Retinal pigment epithelial cell (primary cell): ENCODE measurements at regions not wholly inside any gene's neighbourhood (a gene's known extent, or its start where the extent isn't known, plus 50 kb on each side); places are given as distances from the start of the nearest gene placed in this dataset.

Experiments
- DNase-seq: peaks from one replicate; pipeline ENCODE4 v3.0.0-alpha.2; 2010; ENCODE audit warnings: low read depth
- H3K4me3 ChIP-seq: 2 replicates; pipeline ENCODE4 v1.5.1; 2011; ENCODE audit warnings: mild to moderate bottlenecking, low read length, control low read depth, moderate library complexity
- CTCF ChIP-seq: conservative IDR thresholded peaks from 2 replicates; pipeline ENCODE4 v1.5.1; 2011; ENCODE audit warnings: low read depth, low read length, control low read depth, inconsistent platforms

DNA sequence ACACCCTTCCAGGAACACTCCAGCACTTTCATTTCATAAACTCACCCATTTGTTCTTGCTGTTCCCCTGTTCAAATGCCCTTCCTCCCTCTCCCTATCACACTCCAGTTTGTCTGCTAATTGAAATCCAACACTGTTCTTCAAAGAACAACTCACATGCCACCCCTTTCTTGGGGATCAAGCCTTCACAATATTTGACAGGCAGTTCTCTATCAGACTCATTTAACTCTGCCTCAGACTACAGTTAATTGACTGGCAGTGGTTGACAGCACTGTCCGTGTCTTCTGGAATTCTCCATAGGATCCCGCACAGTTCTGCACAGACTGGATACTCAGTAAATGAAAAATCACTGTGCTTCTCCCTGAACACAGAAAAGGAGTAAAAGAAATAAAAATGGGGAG lies 87.8 kb downstream of the PMP22 start:
- H3K4me3 ChIP-seq: no peak overlapping the region
- no peak for TF ChIP-seq CTCF
- DNase-seq: no peak

GRCh38 chr17:15175356-15175755 lies 89.8 kb downstream of the PMP22 start:
- no peak overlapping the region for H3K4me3 ChIP-seq
- no peak for DNase-seq
- TF ChIP-seq CTCF: no peak

DNA sequence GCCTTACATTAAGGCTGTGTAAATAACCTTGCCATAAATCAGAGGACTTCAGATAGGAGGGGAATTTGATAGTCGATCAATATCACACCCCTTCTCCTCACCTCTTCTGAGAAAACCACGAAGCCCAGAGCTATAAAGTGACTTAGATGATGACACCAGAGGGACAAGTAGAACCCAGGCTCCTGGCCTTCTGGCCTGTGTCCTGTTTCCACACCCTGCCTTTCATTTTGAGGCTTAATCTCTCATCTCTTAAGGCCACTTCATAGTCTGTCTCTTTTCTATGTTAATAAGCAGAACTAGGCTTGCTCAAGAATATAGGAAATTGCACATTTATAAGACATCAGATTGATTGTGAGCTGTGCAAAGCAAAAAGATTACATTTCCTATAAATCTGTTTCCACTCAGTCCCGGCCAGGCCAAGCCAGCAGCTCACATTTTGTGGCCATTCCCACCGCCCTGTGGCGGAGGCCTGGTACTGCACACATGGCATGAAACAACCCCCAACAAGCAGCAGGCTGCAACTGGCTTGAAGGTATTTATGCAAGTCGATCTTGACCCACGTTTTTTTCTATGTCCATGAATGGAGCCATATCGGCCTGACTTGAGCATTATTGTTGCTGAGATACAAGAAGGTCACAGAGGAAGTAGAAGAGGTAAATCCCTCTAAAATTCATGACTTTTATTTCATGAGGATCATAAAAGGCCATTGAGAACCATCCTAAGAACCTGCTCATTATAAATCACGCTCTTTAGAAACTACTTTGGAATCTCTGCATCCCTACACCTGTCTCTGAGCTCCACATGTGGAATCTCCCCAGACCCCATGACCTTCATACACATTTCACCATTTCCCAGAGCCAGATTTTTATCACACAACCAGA lies 93.7 kb downstream of the PMP22 start:
- no peak overlapping the region for H3K4me3 ChIP-seq
- TF ChIP-seq CTCF: peak; percentile 98
- peak; percentile 24 for DNase-seq

DNA sequence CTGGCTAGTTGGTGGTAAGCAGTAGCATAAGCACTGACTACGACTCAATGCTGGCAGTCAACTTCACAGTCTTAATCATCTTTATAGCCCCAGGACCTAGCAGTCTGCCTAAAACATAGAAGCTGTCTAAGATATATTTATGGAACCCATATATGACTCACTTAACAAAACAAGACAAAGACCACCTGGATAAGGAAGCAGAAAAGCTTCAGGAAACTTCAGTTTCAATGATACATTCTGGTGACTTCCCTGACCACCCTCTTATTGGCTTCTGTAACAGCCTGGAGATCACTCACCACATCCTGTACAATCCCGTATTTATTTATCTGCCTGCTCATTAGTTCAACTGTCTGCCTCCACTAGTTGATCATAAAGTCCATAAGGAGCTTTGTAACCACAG lies 95.5 kb downstream of the PMP22 start:
- no peak for DNase-seq
- no peak overlapping the region for H3K4me3 ChIP-seq
- TF ChIP-seq CTCF: no peak

DNA sequence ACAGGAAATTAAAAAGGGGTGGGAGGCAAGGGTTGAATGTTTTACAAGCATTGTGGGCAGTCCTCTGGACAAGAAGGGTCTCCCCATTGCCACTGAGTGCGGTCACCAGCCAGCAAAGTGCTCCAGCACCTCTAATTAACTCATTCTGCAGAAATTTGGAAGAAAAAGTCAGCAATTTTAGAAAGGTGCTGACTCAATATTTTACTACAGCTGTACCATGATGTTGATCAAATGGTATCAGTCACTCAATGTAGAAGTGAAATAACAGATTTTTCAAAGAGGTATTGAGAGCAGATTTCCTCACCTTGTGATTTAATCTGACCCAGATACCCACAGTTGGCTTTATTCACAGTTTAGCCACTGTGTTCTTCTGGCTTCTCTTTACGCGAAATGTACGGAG lies 96.7 kb downstream of the PMP22 start:
- no peak overlapping the region for H3K4me3 ChIP-seq
- no peak for TF ChIP-seq CTCF

DNA sequence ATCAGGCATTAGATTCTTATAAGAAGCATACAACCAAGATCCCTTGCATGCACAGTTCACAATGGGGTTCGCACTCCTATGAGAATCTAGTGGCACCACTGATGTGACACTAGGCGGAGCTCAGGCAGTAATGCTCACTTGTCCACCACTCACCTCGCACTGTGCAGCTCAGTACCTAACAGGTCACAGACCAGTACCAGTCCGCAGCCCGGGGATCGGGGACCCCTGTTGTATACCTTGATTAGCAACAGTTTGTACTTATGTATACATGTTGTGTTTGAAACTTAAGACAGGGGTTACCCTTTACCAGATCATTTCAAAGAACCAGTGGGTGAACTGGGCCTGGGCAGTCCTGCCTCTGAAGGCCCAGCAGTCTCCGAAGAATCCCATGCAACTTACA lies 103.7 kb downstream of the PMP22 start:
- no peak overlapping the region for H3K4me3 ChIP-seq
- TF ChIP-seq CTCF: no peak
- DNase-seq: no peak

More for the DNA sequence above, 96.7 kb downstream of the PMP22 start:
- no peak for DNase-seq

DNA sequence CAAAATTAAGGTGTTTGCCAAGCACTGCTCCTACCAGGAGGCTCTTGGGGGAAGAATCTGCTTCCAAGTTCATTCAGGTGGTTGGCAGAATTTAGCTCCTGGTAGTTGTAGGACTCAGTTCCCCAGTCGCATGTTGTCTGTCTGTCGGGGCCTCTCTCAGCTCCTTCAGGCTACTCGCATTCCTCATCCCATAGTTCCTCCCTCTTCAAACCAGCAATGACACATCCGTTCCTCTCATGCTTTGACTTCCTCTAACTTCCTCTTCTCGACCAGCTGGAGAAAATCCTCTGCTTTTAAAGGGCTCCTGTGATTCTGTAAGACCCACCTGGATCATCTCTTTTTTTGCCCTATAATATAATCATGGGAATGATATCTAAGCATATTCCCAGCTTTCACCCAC lies 108.1 kb downstream of the PMP22 start:
- no peak overlapping the region for H3K4me3 ChIP-seq
- no peak for DNase-seq
- TF ChIP-seq CTCF: no peak
